HL-60 (cell line): ENCODE measurements at regions not wholly inside any gene's neighbourhood (a gene's known extent, or its start where the extent isn't known, plus 50 kb on each side); places are given as distances from the start of the nearest gene placed in this dataset.

ENCODE experiments used
- DNase-seq, 2 experiments: peaks; one replicate each; pipeline ENCODE4 v3.0.0-alpha.2; 2010 to 2020; ENCODE audit warnings: low read depth in 1 of 2, low spot score in 1 of 2
- H3K27ac ChIP-seq: fragments of 250-450 bp; sonication (Bioruptor Pico); replicated peaks from 2 replicates; pipeline ENCODE4 v1.5.1; 2020; ENCODE audit warnings: mild to moderate bottlenecking, moderate library complexity
- H3K27me3 ChIP-seq: fragments of 250-450 bp; sonication (Bioruptor Pico); 2 replicates; pipeline ENCODE4 v1.5.1; 2021; ENCODE audit warnings: mild to moderate bottlenecking, moderate library complexity; ENCODE audit not compliant: insufficient read depth, poor library complexity, severe bottlenecking
- H3K4me3 ChIP-seq: replicated peaks from 2 replicates; pipeline ENCODE4 v1.5.1; 2011; ENCODE audit warnings: mild to moderate bottlenecking, control low read depth, low read length; ENCODE audit not compliant: insufficient read depth
- GABPA ChIP-seq: IDR thresholded peaks from 2 replicates; pipeline ENCODE4 v1.6.1; 2012; ENCODE audit warnings: low read depth
- POLR2AphosphoS5 ChIP-seq: IDR thresholded peaks from 2 replicates; pipeline ENCODE4 v1.6.1; 2012; ENCODE audit warnings: low read depth
- SPI1 ChIP-seq: IDR thresholded peaks from 2 replicates; pipeline ENCODE4 v1.6.1; 2012; ENCODE audit warnings: low read depth, mild to moderate bottlenecking, borderline replicate concordance
- TF ChIP-seq, protein P1 (sequence below): IDR thresholded peaks from 2 replicates; pipeline ENCODE4 v1.6.1; 2012; ENCODE audit warnings: low read depth; ENCODE audit not compliant: insufficient replicate concordance
- TF ChIP-seq, protein P2 (sequence below): IDR thresholded peaks from one replicate; pipeline ENCODE4 v1.5.1; 2011; ENCODE audit warnings: low read length, control low read depth, inconsistent platforms; ENCODE audit not compliant: insufficient read depth

DNA sequence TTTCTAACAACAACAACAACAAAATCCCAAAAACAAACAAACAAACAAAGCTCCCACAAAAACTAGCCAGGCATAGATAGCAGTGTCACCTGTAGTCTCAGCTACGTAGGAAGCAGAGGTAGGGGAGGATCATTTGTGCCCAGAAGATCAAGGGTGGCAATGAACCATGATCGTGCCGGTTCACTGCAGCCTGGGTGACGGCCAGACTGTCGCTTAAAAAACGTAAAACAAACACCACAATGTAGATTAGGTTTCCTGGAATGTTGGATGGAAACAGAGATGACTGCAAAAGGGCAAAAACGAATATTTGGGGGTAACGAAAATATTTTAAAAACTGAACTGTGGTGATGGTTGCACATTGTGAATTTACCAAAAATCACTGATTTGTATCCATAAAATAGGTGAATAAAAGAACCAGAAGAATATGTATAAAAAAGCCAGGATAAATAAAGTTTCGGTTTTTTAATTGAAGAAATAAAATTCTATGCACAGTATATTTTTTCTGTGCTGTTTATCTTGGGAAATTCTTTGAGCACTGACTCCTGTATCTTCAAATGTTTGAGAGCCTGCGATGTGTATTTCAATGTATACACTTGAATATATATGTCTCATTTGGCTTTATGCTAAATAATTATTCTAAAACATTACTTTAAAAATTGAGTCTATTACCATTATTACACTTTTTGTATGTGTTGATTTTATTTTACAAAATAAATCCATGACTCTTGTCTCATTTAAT is 1477.0 kb downstream of the PCDH7 start:
- no peak for TF ChIP-seq SPI1
- TF ChIP-seq, protein P1, sequence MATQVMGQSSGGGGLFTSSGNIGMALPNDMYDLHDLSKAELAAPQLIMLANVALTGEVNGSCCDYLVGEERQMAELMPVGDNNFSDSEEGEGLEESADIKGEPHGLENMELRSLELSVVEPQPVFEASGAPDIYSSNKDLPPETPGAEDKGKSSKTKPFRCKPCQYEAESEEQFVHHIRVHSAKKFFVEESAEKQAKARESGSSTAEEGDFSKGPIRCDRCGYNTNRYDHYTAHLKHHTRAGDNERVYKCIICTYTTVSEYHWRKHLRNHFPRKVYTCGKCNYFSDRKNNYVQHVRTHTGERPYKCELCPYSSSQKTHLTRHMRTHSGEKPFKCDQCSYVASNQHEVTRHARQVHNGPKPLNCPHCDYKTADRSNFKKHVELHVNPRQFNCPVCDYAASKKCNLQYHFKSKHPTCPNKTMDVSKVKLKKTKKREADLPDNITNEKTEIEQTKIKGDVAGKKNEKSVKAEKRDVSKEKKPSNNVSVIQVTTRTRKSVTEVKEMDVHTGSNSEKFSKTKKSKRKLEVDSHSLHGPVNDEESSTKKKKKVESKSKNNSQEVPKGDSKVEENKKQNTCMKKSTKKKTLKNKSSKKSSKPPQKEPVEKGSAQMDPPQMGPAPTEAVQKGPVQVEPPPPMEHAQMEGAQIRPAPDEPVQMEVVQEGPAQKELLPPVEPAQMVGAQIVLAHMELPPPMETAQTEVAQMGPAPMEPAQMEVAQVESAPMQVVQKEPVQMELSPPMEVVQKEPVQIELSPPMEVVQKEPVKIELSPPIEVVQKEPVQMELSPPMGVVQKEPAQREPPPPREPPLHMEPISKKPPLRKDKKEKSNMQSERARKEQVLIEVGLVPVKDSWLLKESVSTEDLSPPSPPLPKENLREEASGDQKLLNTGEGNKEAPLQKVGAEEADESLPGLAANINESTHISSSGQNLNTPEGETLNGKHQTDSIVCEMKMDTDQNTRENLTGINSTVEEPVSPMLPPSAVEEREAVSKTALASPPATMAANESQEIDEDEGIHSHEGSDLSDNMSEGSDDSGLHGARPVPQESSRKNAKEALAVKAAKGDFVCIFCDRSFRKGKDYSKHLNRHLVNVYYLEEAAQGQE = no peak
- no peak for TF ChIP-seq POLR2AphosphoS5
- TF ChIP-seq GABPA = no peak
- TF ChIP-seq, protein P2, sequence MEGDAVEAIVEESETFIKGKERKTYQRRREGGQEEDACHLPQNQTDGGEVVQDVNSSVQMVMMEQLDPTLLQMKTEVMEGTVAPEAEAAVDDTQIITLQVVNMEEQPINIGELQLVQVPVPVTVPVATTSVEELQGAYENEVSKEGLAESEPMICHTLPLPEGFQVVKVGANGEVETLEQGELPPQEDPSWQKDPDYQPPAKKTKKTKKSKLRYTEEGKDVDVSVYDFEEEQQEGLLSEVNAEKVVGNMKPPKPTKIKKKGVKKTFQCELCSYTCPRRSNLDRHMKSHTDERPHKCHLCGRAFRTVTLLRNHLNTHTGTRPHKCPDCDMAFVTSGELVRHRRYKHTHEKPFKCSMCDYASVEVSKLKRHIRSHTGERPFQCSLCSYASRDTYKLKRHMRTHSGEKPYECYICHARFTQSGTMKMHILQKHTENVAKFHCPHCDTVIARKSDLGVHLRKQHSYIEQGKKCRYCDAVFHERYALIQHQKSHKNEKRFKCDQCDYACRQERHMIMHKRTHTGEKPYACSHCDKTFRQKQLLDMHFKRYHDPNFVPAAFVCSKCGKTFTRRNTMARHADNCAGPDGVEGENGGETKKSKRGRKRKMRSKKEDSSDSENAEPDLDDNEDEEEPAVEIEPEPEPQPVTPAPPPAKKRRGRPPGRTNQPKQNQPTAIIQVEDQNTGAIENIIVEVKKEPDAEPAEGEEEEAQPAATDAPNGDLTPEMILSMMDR = no peak
- Histone ChIP-seq H3K27me3 (no peaks in the 10 kb centered on the region), H3K4me3 (no peak overlapping the region), H3K27ac (no peak overlapping the region)
- DNase-seq = no peak

- no peak overlapping the region for H3K27ac ChIP-seq
- H3K4me3 ChIP-seq = no peak overlapping the region
- H3K27me3 ChIP-seq = no peaks in the 10 kb centered on the region
- TF ChIP-seq, protein P2 = no peak
- TF ChIP-seq, protein P1 = no peak
- TF ChIP-seq POLR2AphosphoS5 (no peak), SPI1 (no peak), GABPA (no peak)
- no peak for DNase-seq
These were observed 1479.5 kb downstream of the PCDH7 start for GRCh38 chr4:32199639-32200038.

- no peak for TF ChIP-seq GABPA
- TF ChIP-seq, protein P1 = no peak
- no peak for TF ChIP-seq SPI1
- TF ChIP-seq, protein P2 = no peak
- TF ChIP-seq POLR2AphosphoS5 = no peak
- Histone ChIP-seq H3K27ac (no peak overlapping the region), H3K4me3 (no peak overlapping the region), H3K27me3 (no peaks in the 10 kb centered on the region)
- DNase-seq = no peak
These were observed 1483.2 kb downstream of the PCDH7 start for GRCh38 chr4:32203340-32203739.
